Upper lobe of left lung (tissue), 6 donors: ENCODE measurements at regions not wholly inside any gene's neighbourhood (a gene's known extent, or its start where the extent isn't known, plus 50 kb on each side); places are given as distances from the start of the nearest gene placed in this dataset.

ENCODE experiments used
- ATAC-seq, 2 donors: fragments of 200-7000 bp; cut with Tn5 transposase; one replicate each; pipeline ENCODE4 v1.9.1; 2022; ENCODE audit warnings: mild to moderate bottlenecking in 2 of 2, moderate library complexity in 2 of 2; ENCODE audit not compliant: low FRiP score in 2 of 2
- DNase-seq, 2 donors: peaks; one replicate each; pipeline ENCODE4 v3.0.0-alpha.2; 2019 to 2020
- H3K27ac ChIP-seq, 4 donors: fragments of 200-600 bp; sonication (generic); one replicate each; pipeline ENCODE4 v1.5.1; 2016 to 2019
- H3K27me3 ChIP-seq, 4 donors: fragments of 200-600 bp; sonication (generic); one replicate each; pipeline ENCODE4 v1.5.1; 2017 to 2019
- H3K36me3 ChIP-seq, 4 donors: fragments of 200-600 bp; sonication (generic); one replicate each; pipeline ENCODE4 v1.5.1; 2016 to 2019
- H3K4me1 ChIP-seq, 4 donors: fragments of 200-600 bp; sonication (generic); one replicate each; pipeline ENCODE4 v1.5.1; 2018 to 2019
- H3K4me3 ChIP-seq, 4 donors: fragments of 200-600 bp; sonication (generic); one replicate each; pipeline ENCODE4 v1.5.1; 2017 to 2019; ENCODE audit warnings: mild to moderate bottlenecking in 2 of 4, moderate library complexity in 1 of 4
- H3K9me3 ChIP-seq, 4 donors: fragments of 200-600 bp; sonication (generic); one replicate each; pipeline ENCODE4 v1.5.1; 2018 to 2019
- CTCF ChIP-seq, 6 experiments: fragments of 450-650 bp in 4 of 6; fragments of 200-600 bp in 2 of 6; sonication (generic) in 2 of 6; IDR thresholded peaks; one replicate each; pipeline ENCODE4 v1.5.1; 2016 to 2019; ENCODE audit warnings: antibody characterized with exemption in 6 of 6
- EP300 ChIP-seq, 4 donors: sonication (generic); formaldehyde crosslinking; IDR thresholded peaks; one replicate each; pipeline ENCODE4 v1.5.1; 2017; ENCODE audit warnings: antibody characterized with exemption in 4 of 4, control low read depth in 2 of 4
- POLR2A ChIP-seq, 4 donors: fragments of 450-650 bp; IDR thresholded peaks; one replicate each; pipeline ENCODE4 v1.5.1; 2016 to 2017; ENCODE audit warnings: antibody characterized with exemption in 4 of 4, mild to moderate bottlenecking in 2 of 4
- POLR2AphosphoS5 ChIP-seq, 2 donors: sonication (generic); formaldehyde crosslinking; IDR thresholded peaks; one replicate each; pipeline ENCODE4 v1.5.1; 2017; ENCODE audit warnings: antibody characterized with exemption in 2 of 2
- WGBS, 2 donors: methylation state at CpG; one replicate each; pipeline ENCODE4 v1.1.5; 2017 to 2018; 5-methylcytosine and 5-hydroxymethylcytosine counted together
- donor health status: DM: no; HTN: no; CAD: no; lungs with moderate emphysema.
- donor health status: DM: no; HTN: yes; CAD: no; lungs with severe emphysema.

- no peak for ATAC-seq
Observed at GRCh38 chr17:14596224-14596623, 295.3 kb downstream of the HS3ST3B1 start.

GRCh38 chr17:14595656-14596055 lies 294.8 kb downstream of the HS3ST3B1 start:
- no peaks in the 10 kb centered on the region for H3K36me3 ChIP-seq
- no peaks in the 10 kb centered on the region for H3K4me1 ChIP-seq
- no peaks in the 10 kb centered on the region for H3K27me3 ChIP-seq
- no peak for ATAC-seq
- no peak for TF ChIP-seq POLR2A (IDR thresholded peaks at IDR 0.05)
- no peak for TF ChIP-seq POLR2AphosphoS5 (IDR thresholded peaks at IDR 0.05)
- no peak for TF ChIP-seq CTCF (IDR thresholded peaks at IDR 0.05)
- no peak for TF ChIP-seq EP300 (IDR thresholded peaks at IDR 0.05)
- no peaks in the 10 kb centered on the region for H3K9me3 ChIP-seq
- no peak overlapping the region for H3K4me3 ChIP-seq
- 78 to 80% methylated on average over 6 of the region's 6 CpGs for WGBS, 2 donors
- no peak overlapping the region for H3K27ac ChIP-seq
- DNase-seq, result no peak

More at GRCh38 chr17:14596224-14596623, 295.3 kb downstream of the HS3ST3B1 start:
- no peak overlapping the region for H3K27ac ChIP-seq
- no peaks in the 10 kb centered on the region for H3K27me3 ChIP-seq
- H3K36me3 ChIP-seq, result no peaks in the 10 kb centered on the region
- H3K4me1 ChIP-seq, result no peaks in the 10 kb centered on the region
- DNase-seq, result no peak
- 82 to 87% methylated on average over 4 of the region's 4 CpGs for WGBS, 2 donors
- no peak overlapping the region for H3K4me3 ChIP-seq
- TF ChIP-seq POLR2A (IDR thresholded peaks at IDR 0.05), result no peak
- no peak for TF ChIP-seq POLR2AphosphoS5 (IDR thresholded peaks at IDR 0.05)
- TF ChIP-seq CTCF (IDR thresholded peaks at IDR 0.05), result no peak
- TF ChIP-seq EP300 (IDR thresholded peaks at IDR 0.05), result no peak
- H3K9me3 ChIP-seq, result no peaks in the 10 kb centered on the region

GRCh38 chr17:14594690-14595089 lies 293.8 kb downstream of the HS3ST3B1 start:
- 83 to 91% methylated on average over 5 of the region's 5 CpGs for WGBS, 2 donors

GRCh38 chr17:14593956-14594355 lies 293.1 kb downstream of the HS3ST3B1 start:
- Histone ChIP-seq H3K4me1 (no peaks in the 10 kb centered on the region), H3K36me3 (no peaks in the 10 kb centered on the region), H3K27me3 (no peaks in the 10 kb centered on the region), H3K9me3 (no peaks in the 10 kb centered on the region), H3K4me3 (no peak overlapping the region), H3K27ac (no peak overlapping the region)
- WGBS, 2 donors, result 61 to 66% methylated on average over 6 of the region's 6 CpGs
- TF ChIP-seq POLR2A (IDR thresholded peaks at IDR 0.05) (no peak), CTCF (IDR thresholded peaks at IDR 0.05) (no peak)
- DNase-seq, result no peak
- ATAC-seq, result no peak

More at GRCh38 chr17:14594690-14595089, 293.8 kb downstream of the HS3ST3B1 start:
- Histone ChIP-seq H3K4me1 (no peaks in the 10 kb centered on the region), H3K4me3 (no peak overlapping the region), H3K9me3 (no peaks in the 10 kb centered on the region), H3K27ac (no peak overlapping the region), H3K36me3 (no peaks in the 10 kb centered on the region), H3K27me3 (no peaks in the 10 kb centered on the region)
- DNase-seq, result no peak
- ATAC-seq, result no peak
- no peak for TF ChIP-seq POLR2AphosphoS5 (IDR thresholded peaks at IDR 0.05)
- no peak for TF ChIP-seq EP300 (IDR thresholded peaks at IDR 0.05)

GRCh38 chr17:14590459-14591250 lies 289.8 kb downstream of the HS3ST3B1 start:
- 80 to 87% methylated on average over 5 of the region's 5 CpGs for WGBS, 2 donors
- DNase-seq (no peak), ATAC-seq (no peak)
- Histone ChIP-seq H3K4me1 (no peaks in the 10 kb centered on the region), H3K4me3 (no peak overlapping the region), H3K9me3 (no peaks in the 10 kb centered on the region), H3K27ac (no peak overlapping the region), H3K27me3 (no peaks in the 10 kb centered on the region), H3K36me3 (no peaks in the 10 kb centered on the region)
- TF ChIP-seq POLR2A (IDR thresholded peaks at IDR 0.05), result no peak
- TF ChIP-seq POLR2AphosphoS5 (IDR thresholded peaks at IDR 0.05), result no peak
- TF ChIP-seq EP300 (IDR thresholded peaks at IDR 0.05), result no peak
- TF ChIP-seq CTCF (IDR thresholded peaks at IDR 0.05), result no peak
